CD4-positive, alpha-beta T cell treated with Interleukin-12 subunit alpha and Interleukin-12 subunit beta, for 1 hour (primary cell): ENCODE measurements at regions not wholly inside any gene's neighbourhood (a gene's known extent, or its start where the extent isn't known, plus 50 kb on each side); places are given as distances from the start of the nearest gene placed in this dataset.
"Not testable (repeated sequence)": the region's sequence is repeated elsewhere in the genome, so short reads cannot be mapped to it uniquely, and the experiment has no call there.

Experiments used
- DNase-seq: peaks from one replicate; pipeline ENCODE4 v3.0.0-alpha.2; 2020

DNA sequence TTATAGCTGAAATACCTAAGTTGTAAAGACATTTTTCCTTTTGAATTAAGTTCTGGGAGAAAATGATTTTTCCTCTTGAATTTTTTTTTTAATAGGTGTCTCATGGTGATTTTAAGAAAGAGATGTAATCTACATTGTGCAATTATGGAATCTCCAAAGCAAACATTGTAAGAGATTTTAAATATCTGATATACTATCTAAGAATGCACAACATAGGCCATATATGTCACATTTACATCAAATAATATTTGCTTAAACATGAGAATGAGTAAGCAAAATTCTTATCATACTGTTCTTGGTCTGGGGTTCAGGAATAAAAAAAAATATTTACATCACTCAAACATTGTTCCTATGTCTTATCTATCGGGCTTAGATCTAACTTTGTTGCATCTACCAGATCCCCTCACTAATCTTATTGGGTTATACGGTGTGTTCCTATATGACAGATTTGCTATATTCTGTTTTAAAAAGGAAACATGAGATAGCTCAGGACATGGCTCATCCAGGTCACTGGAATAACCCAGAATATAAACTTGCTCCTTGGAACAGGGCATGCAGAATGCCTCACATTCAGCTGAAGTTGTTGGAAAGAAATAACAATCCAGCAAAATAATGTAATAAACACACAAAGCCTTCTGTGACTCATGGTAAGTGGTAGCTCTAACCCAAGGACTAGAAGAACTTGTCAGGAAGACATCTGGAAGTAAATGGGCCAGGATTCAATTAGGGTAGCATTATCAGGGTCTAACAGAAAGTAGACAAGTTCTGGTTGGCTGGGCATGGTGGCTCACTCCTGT is 794.7 kb downstream of the IPMK start:
- DNase-seq, result no peak

DNA sequence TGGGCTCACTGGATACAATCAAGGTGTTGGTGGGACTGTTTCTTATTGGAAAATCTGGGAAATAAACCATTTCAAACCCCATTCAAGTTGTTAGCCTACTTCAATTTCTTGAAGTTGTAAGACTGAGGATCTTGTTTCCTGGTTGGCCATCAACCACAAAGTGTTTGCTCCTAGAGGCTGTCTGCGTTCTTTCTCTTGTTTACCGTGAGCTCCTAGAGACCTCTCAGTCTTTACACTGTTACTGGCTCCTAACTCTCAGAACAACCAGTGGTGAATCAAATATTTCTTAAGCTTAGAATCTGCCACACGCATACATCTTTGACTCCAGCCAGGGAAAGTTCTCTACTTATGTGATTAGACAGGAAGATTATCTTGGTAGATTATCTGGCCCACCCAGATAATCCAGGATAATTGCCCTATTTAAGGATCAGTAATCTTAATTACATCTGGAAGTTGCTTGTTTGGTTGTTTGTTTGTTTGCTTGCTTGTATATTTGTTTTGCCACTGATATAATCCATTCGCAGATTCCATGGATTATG is 798.7 kb downstream of the IPMK start:
- DNase-seq, result no peak

DNA sequence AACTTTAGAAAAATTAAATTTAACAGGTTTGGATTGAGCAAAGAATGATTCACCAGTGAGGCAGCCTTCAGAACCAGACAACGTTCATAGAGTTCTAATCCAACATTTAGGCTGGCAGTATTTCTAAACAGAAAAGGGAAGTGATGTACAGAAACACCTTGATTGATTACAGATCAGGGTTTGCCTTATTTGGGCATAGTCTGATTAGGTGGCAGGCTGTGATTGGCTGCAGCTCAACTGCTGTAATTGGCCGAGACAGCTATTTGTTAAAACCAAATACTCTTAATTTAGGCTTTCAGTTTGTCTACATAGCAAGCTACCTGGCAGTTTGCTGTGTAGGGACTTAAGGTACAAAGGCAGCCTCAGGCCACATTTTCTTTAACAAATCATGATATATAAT is 802.5 kb downstream of the IPMK start:
- DNase-seq, result no peak

DNA sequence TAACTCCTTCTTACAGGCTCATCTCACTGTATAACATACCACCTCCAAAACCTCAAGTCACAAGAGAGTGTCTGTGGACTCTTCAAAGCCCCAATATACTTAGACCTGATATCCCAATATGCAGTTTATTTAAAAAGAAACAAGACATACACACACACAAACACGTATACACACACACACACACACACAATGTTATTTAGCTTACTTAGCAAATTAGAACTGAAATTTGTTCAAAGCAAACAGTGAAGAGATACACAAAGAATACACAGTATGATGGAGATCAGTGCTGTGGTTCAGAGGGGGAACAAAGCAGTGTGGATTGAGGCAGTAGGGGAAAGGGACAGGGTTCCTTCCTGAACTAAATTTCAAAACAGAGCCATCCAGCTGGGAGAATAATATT is 807.2 kb downstream of the IPMK start:
- DNase-seq, result no peak

DNA sequence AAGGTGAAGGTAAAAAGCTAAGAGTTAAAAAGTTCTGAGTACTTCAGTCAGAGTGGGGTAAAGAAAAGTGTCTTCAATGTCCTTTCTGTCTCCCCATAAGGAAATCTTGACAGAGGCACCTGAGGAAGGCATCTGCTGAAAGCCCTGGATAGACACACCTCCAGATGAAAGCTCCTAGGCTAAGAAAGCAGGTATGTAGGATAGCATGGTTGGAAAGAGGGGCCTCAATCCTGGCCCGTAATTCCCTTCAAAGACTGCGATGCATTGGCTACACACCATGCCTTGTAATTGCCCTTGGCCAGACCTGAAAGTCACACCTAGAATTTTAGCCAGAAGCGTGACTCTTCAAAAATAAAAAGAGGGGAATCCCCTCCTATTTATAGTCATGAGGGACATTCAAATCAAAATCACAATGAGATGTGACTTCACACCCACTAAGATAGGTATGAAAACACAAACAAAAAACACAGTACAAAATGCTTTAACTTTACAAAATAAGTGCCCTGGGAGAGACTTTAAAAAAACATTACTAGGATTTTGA is 809.7 kb downstream of the IPMK start:
- DNase-seq, result no peak

DNA sequence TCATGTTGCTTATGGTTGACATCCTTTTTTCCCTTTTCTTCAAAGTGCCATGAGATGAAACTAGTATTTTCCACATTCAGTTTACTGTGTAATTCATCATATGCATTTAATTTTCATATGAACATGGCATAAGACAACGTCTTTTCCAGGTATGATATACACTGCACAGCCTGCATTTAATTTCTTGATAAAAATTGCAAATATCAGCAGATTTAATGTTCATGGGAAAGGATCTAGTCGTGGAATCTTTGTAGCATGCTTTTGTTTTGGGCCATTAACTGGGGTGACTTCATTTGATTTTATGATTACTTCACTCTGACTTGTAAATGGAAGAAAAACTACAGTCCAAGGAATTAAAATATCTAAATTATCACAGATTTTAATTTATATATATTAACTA is 837.3 kb downstream of the IPMK start:
- no peak for DNase-seq

DNA sequence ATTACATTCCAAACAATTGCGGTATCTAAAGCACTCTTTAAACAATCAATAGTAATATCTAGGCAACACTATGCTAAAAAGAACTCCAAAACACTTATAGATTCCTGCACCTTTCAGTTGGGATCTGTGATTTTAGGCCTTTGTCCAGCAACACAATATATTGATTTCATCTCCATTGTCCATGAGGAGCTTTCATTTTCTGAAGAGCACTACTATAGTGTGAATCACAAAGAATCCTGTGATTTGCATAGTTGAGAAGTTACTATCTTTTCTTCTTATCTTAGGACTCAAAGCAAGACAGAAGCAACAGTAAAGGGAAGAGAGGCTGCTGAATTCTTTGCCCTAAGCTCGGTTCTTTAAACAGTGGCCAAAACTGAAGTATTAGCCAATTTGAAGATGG is 846.8 kb downstream of the IPMK start:
- no peak for DNase-seq

DNA sequence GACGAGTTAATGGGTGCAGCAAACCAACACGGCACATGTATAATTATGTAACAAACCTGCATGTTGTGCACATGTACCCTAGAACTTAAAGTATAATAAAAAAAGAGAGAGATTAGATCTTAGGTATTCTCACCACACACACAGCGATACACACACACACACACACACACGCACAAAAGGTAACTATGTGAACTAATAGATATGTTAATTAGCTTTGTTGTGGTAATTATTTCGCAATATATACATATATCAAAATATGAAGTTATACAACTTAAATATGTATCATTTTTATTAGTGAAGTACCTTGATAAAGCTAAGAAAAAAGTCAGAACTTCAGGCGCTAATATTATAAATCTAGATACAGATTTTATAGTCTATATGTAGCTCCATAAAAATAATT is 849.2 kb downstream of the IPMK start:
- no peak for DNase-seq

DNA sequence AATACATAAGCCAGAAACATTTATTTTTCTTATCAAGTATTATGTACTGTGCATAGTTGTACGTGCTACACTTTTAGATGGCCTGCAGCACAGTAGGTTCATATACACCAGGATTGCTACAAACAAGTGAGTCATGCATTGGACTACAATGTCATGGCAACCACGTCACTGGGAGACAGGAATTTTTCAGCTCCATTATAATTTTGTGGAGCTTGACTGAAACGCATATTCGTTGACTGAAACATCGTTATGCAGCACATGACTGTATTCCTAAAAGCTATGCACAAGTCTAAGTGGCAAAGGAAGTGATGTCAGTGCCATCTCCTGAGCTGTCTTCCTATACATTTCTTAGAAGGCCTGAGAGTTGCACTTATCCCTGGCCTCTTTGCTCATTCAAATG is 871.8 kb downstream of the IPMK start:
- DNase-seq, result no peak

DNA sequence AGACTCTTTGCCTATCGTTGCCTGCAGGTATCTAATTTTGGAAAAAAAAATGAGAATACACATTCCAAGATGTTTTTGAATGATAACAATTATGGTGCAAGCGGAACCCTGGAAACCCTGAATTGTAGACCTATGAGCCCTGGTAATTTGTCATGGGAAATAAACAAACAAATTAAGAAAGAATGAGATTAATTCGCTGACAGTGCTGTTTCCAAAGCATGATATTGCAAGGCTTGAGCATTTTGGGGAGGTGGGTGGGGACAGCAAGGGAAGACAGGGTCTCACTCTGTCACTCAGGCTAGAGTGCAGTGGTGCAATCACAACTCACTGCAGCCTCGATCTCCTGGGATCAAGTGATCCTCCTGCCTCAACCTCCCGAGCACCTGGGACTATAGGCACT is 900.3 kb downstream of the IPMK start:
- no peak for DNase-seq

DNA sequence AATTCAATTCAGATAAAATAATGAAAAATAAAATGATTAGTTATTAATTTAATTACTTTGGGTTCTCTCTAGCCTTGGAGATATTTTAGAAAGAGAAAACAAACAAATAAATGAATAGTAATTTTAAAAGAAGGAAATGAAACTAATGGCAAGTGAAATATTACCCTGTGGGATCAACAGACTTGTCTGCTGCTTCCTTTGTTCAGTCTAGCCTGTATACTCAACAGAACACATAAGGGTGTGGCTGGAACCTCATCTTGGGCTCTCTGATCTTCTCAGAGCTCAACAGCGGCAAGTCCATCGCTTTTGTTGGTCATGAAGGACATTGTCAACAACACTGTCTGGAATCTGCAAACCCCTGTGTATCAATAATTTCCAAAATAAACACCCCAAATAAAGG is 904.9 kb downstream of the IPMK start:
- DNase-seq, result no peak

DNA sequence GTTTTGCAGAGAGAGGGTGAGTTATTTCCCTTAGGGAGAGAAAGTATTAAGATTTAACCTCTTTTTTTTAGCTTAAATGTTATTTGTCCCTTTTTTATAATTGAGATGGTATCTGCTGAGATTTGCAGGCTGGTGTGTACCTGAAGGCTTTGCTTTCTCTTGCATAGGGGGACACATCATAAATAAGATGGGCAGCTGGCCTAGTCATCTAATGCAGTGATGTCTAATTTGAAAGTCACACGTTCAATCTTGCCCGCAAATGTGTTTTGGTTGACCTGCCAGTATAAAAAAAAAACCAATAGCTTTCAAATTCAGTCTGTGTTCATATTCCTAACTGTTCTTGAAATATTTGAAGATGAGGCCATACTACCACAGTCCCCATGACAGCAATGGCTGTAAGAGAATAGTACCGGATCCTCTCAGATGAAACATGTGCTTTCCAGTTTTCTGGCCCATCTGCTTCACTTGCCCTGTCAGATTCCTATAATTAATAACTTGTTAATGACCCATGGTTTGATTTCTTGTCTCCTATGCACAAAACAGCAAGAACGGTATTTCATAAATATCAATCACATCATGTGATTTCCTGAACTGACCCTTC is 914.2 kb downstream of the IPMK start:
- no peak for DNase-seq

DNA sequence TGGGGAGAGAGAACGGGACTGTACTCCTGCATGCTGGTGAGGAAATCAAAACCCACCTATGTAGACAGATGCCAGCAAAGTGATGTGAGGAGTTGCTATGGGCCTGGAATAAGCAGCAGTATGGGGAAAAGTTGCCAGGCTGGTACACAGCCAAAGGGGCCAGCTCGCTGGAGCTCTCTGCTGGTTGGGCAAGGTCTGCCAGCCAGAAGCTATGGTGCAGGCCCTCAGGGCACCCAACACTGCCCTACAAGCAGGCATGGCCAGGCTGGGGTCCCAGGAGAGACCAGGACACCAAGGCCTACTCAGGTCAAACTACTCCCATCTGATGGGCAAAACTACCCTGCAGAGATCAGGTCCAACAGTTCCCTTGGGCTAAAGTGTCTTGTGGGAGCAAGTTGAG is 916.6 kb downstream of the IPMK start:
- no peak for DNase-seq

DNA sequence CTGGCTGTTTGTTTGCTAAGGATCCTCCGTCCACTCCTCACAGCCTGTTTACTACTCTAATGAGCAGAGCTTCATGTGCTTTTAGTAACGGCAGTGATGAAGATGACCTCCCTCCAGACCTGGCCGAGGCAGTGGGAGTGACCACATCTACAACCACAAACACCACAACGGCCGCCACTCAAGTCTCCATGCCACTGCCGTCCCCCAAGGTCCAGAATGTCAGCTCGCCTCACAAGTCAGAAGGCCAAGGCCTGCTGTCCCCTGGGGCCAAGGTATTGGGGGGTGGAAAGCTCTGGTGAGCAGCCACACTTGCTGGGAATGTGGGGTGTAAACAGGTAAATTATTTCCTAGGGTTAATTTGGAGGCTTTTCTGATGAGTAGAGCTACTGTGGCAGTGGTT is 926.4 kb downstream of the IPMK start:
- no peak for DNase-seq

DNA sequence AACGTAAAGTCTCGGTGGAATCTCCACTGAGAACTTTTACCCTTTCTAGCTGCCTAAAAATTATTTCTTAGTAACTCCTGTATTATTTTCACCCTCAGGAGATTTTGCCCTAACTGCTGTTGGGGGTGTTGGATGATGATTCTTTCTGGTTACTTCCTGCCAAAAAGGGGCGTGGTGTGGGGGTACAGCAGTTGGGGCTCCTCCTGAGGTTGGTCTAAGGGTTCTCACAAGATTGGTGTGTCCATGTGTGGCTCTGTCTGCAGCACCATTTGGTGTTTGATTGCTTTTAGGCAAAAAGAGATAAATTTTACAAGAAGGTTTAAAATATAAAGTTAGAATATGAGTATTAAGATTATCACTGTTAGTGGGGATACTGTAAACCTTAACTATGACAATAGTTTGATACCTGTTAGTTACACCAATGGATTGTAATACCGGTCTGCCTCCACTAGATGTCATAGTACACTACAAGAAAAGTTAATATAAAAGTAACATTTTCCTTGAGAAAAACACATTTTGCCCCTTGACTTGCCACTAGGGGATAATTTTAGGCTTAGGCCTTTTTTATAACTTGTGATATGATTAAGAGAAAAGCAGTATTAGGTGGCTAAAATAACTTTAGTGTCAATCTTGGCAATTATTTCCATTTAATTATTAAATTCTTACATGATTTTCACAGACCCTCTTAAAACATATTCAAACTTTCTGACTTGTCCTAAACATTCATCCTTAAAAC is 928.7 kb downstream of the IPMK start:
- peak; percentile 6 for DNase-seq

DNA sequence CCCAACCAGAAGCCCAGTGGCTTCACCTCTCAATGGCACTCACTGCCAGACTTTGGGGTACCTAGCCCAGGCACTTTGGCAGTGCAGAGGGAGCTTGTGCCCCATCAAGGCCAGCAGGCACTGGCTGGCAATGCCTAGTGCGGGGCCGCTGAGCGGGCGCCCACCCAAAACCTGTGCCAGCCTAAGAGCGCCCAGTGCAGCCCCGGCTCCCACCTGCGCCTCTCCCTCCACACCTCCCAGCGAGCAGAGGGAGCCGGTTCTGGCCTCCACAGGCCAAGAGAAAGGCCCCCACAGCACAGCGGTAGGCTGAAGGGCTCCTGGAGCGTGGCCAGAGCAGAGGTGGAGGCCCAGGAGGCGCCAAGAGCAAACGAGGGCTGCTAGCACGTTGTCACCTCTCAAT is 930.8 kb downstream of the IPMK start:
- no peak for DNase-seq

DNA sequence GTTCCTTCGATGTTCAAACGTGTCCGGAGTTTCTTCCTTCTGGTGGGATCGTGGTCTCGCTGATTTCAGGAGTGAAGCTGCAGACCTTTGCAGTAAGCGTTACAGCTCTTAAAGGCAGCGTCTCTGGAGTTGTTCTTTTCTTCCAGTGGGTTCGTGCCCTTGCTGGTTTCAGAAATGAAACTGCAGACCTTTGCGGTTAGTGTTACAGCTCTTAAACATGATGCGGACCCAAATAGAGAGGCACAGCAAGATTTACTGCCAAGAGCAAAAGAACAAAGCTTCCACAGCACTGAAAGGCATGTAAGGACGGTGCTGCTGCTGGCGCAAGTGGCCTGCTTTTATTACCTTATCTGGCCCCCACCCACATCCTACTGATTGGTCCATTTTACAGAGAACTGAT is 931.4 kb downstream of the IPMK start:
- no peak for DNase-seq

DNA sequence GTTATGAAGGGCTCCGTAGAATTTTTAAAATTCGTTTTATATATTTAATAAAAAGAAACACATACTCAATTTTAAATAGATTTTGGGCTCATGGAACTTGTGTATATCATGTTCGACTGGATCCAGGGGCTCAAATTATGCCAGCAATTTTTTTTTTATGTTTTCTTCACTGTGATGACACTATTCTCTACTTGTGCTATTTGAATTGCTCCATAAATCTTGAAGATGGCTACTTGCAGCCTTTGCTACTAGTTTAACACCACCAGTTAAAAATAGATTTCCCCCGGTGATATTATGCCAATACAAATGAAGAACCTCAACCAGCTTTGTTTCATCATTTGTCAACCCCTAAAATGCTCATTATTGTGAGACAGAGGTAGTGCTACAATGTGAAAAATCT is 933.2 kb downstream of the IPMK start:
- no peak for DNase-seq

DNA sequence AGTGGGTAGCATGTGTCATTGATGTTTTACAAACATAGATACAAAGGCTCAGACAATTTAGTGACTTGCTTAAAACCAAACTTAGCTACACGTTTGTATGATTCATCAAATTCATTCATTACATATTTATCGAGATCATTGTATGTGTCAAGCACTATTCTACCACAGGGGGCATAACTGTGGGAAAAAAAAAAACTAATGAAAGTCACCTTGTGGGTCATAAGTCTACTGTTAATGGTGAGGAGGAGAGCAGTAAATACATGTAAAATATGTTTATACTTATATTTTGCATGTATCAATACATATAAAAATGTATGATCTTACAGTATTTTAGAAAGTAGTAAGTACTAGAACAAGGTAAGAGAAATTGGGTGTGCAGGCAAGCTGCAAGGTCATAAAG is 933.8 kb downstream of the IPMK start:
- DNase-seq, result no peak

DNA sequence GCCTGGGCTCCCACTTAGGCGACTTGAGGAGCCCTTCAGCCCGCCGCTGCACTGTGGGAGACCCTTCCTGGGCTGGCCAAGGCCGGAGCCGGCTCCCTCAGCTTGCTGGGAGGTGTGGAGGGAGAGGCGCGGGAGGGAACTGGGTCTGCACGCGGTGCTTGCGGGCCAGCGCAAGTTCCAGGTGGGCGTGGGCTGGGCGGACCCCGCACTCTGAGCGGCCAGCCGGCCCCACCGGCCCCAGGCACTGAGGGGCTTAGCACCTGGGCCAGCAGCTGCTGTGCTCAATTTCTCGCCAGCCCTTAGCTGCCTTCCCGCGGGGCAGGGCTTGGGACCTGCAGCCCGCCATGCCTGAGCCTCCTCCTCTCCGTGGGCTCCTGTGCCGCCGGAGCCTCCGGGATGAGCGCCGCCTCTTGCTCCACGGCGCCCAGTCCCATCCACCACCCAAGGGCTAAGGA is 946.3 kb downstream of the IPMK start:
- DNase-seq, result not testable (repeated sequence)

DNA sequence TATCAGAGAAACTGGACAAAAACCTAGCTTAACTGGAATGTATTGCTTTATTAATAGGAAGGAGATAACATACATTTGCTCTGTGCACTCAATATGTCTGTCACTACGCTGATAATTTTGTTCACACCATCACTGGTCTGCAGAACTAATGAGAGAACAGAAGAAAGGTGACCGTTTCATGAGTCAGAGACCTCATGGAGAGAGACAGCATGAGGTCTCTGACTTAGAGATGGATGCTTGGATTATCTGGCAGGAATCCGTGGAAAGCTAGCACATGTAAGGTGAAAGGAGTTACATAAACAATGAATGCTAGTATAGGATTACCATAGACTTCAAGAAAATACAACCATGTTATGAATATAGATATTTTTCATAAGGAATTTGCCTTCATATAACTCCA is 947.3 kb downstream of the IPMK start:
- no peak for DNase-seq

DNA sequence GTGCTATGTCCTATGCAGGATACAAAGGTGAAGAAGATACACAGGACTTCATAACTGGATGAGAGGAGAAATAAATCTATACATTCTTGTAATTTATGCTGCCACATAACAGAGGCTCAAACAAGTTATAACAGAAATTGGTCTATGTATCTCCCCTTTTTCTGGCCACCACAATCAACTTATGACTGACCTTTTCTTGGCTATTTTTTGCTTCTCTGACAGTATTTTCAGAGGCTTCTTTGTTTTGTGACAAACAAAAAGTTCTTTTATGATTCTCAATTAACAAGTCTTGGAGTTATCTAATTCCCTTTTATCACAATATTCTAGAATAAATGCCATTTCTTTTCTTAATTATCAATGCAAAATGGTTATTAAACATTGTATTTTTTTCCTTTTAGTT is 953.0 kb upstream of the ZWINT start:
- no peak for DNase-seq

DNA sequence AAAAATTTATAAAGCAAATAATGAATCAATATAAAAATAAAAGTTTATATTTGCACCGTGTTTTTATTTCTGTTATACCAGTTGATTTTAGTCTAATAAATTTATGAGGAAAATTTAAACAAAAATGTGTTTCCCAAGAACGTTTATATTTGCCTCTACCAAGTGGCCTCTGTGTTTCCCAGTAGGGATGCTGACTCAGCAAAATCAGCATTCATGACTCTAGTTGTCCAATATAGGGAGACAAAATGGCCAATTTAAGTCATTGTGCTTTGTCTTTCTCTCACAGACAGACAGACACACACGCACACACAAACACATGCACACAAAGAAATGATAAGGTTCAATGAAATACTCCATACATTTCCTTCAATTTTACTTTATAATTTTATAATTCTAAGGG is 942.5 kb upstream of the ZWINT start:
- DNase-seq, result no peak

DNA sequence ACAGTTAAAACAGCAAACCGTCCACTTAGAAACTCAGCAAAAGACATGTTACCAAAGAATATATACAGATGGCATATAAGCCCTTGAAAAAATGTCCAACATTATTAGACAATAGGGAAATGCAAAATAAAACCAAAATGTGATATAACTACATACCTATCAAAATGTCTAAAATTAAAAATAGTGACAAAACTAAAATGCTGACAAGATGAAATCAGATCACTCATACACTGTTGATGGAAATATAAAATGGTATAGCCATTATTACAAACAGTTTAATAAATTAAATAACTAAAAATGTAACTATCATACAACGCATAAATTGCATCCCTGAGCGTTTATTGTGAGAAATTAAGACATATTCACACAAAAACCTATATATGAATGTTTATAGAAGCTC is 939.7 kb upstream of the ZWINT start:
- no peak for DNase-seq
